K562 (cell line): ENCODE measurements at regions not wholly inside any gene's neighbourhood (a gene's known extent, or its start where the extent isn't known, plus 50 kb on each side); places are given as distances from the start of the nearest gene placed in this dataset.

ENCODE experiments used
- ATAC-seq: fragments of 200-7000 bp; cut with Tn5 transposase; 3 replicates; pipeline ENCODE4 v1.9.1; 2020; ENCODE audit warnings: moderate library complexity
- BruUV-seq: library from RNA; stranded (reverse); fragments of 400-500 nt; replicated peaks from 2 replicates; lab custom pipeline; 2021; lab: Mats Ljungman, UMichigan
- CTCF ChIA-PET: fragments of 300-600 bp; formaldehyde crosslinking; extraction: SDS; loops from one replicate; lab custom pipeline; 2021; ENCODE audit warnings: low intra/inter-chr PET ratio; lab: Yijun Ruan, JAX
- POLR2A ChIA-PET: fragments of 300-600, 350-650 bp; sonication (Branson Sonifier 250); formaldehyde crosslinking; extraction: SDS; loops from one replicate; lab custom pipeline; 2021; ENCODE audit warnings: antibody characterized with exemption, inconsistent platforms; lab: Yijun Ruan, JAX
- DNase-seq, 4 experiments: peaks; one replicate each; pipeline versions ENCODE4 v3.0.0 to v3.0.0-alpha.2; 2011 to 2018; ENCODE audit warnings: low spot score in 3 of 4, mixed read lengths in 3 of 4; ENCODE audit errors: extremely low read depth in 1 of 4
- FAIRE-seq: peaks from 2 replicates; lab custom pipeline; 2011; peaks lifted over from hg19 to GRCh38; lab: Jason Lieb, UNC
- H2AFZ ChIP-seq: 2 replicates; pipeline ENCODE4 v1.6.0; 2011; ENCODE audit warnings: low read depth, low read length, control low read depth, inconsistent platforms
- H3K27ac ChIP-seq: fragments of 200-600 bp; 3 replicates; pipeline ENCODE4 v1.8.0; 2011; ENCODE audit warnings: low read depth, mild to moderate bottlenecking, control low read depth, inconsistent platforms, low read length, moderate library complexity, mixed read lengths; ENCODE audit errors: extremely low read depth
- H3K27me3 ChIP-seq, 2 experiments: fragments of 300-600 bp in 1 of 2; 2 replicates in 1 of 2; 3 replicates in 1 of 2; pipeline versions ENCODE4 v1.6.0 to v1.8.0; 2011; ENCODE audit warnings: inconsistent platforms in 2 of 2, low read length in 2 of 2, mild to moderate bottlenecking in 1 of 2, mixed read lengths in 1 of 2, moderate library complexity in 1 of 2; ENCODE audit not compliant: control insufficient read depth in 2 of 2, insufficient read depth in 2 of 2
- H3K36me3 ChIP-seq: fragments of 300-600 bp; 3 replicates; pipeline ENCODE4 v1.8.0; 2011; ENCODE audit warnings: mild to moderate bottlenecking, low read length, inconsistent platforms; ENCODE audit not compliant: control insufficient read depth, insufficient read depth
- H3K4me1 ChIP-seq, 2 experiments: fragments of 200-600 bp in 1 of 2; replicated peaks in 1 of 2; 2 replicates in 1 of 2; 3 replicates in 1 of 2; pipeline versions ENCODE4 v1.5.1 to v1.8.0; 2011; ENCODE audit warnings: inconsistent platforms in 2 of 2, low read length in 2 of 2, mild to moderate bottlenecking in 1 of 2, mixed read lengths in 1 of 2, moderate library complexity in 1 of 2; ENCODE audit not compliant: control insufficient read depth in 2 of 2, insufficient read depth in 2 of 2
- H3K4me2 ChIP-seq: 2 replicates; pipeline ENCODE4 v1.6.1; 2011; ENCODE audit warnings: low read length, control low read depth, inconsistent platforms, mixed read lengths; ENCODE audit not compliant: insufficient read depth
- H3K4me3 ChIP-seq: fragments of 200-600 bp; sonication (generic), shearing (Covaris generic); 2 replicates; pipeline ENCODE4 v1.5.1; 2016; ENCODE audit warnings: control low read depth, inconsistent platforms
- H3K79me2 ChIP-seq: fragments of 200-600 bp; 3 replicates; pipeline ENCODE4 v1.8.0; 2011; ENCODE audit warnings: low read length, inconsistent platforms; ENCODE audit not compliant: control insufficient read depth, insufficient read depth
- H3K9ac ChIP-seq, 2 experiments: 2 replicates each; pipeline versions ENCODE4 v1.6.0 to v1.6.1; 2011; ENCODE audit warnings: low read depth in 2 of 2, low read length in 2 of 2, control low read depth in 1 of 2, inconsistent platforms in 1 of 2, mild to moderate bottlenecking in 1 of 2, mixed read lengths in 1 of 2; ENCODE audit not compliant: insufficient read depth in 1 of 2
- H3K9me1 ChIP-seq: one replicate; pipeline ENCODE4 v1.6.0; 2011; ENCODE audit warnings: inconsistent platforms, mild to moderate bottlenecking, low read length, moderate library complexity; ENCODE audit not compliant: control insufficient read depth, insufficient read depth
- H3K9me3 ChIP-seq: replicated peaks from 2 replicates; pipeline ENCODE4 v1.5.1; 2011; ENCODE audit warnings: low read depth, low read length, inconsistent platforms; ENCODE audit not compliant: control insufficient read depth, insufficient read depth
- H4K20me1 ChIP-seq: replicated peaks from 2 replicates; pipeline ENCODE4 v1.6.1; 2011; ENCODE audit warnings: low read length, inconsistent platforms, mixed read lengths; ENCODE audit not compliant: control insufficient read depth, insufficient read depth
- CREBBP ChIP-seq: IDR thresholded peaks from one replicate; pipeline ENCODE4 v1.6.1; 2012; ENCODE audit warnings: low read depth, mild to moderate bottlenecking, control low read depth, inconsistent platforms, low read length
- EP400 ChIP-seq: fragments of 450-650 bp; IDR thresholded peaks from 2 replicates; pipeline ENCODE4 v1.6.1; 2017; ENCODE audit warnings: antibody characterized with exemption, mild to moderate bottlenecking, moderate library complexity
- HEY1 ChIP-seq: fragments of 250-450 bp; sonication (Bioruptor Pico); IDR thresholded peaks from 2 replicates; pipeline ENCODE4 v1.5.0; 2020; ENCODE audit warnings: mild to moderate bottlenecking, moderate library complexity, borderline replicate concordance
- ILK ChIP-seq: fragments of 450-650 bp; IDR thresholded peaks from 2 replicates; pipeline ENCODE4 v1.6.1; 2016; ENCODE audit warnings: missing genetic modification characterization, low read depth, mild to moderate bottlenecking, missing compliant biosample characterization, moderate library complexity, borderline replicate concordance
- MAFG ChIP-seq: fragments of 450-650 bp; conservative IDR thresholded peaks from 2 replicates; pipeline ENCODE4 v1.6.1; 2016; ENCODE audit warnings: missing genetic modification characterization, missing compliant biosample characterization
- MBD2 ChIP-seq: sonication (generic); IDR thresholded peaks from 2 replicates; pipeline ENCODE4 v1.6.1; 2016; ENCODE audit warnings: low read depth, borderline replicate concordance
- MTF1 ChIP-seq: fragments of 250-450 bp; sonication (Bioruptor Pico); IDR thresholded peaks from 2 replicates; pipeline ENCODE4 v1.9.0; 2021; ENCODE audit warnings: moderate library complexity, mild to moderate bottlenecking, inconsistent platforms, borderline replicate concordance
- NCOA6 ChIP-seq: fragments of 450-650 bp; IDR thresholded peaks from 2 replicates; pipeline ENCODE4 v1.6.1; 2017; ENCODE audit warnings: mild to moderate bottlenecking
- NFE2 ChIP-seq: IDR thresholded peaks from 2 replicates; pipeline ENCODE4 v1.6.1; 2014; ENCODE audit warnings: antibody characterized with exemption, low read depth
- PHF21A ChIP-seq: fragments of 450-650 bp; IDR thresholded peaks from 2 replicates; pipeline ENCODE4 v1.6.1; 2017; ENCODE audit warnings: low read depth, borderline replicate concordance
- RAD51 ChIP-seq: fragments of 450-650 bp; IDR thresholded peaks from 2 replicates; pipeline ENCODE4 v1.7.1; 2016; ENCODE audit warnings: low read depth, mild to moderate bottlenecking, borderline replicate concordance
- SRSF1 ChIP-seq: fragments of 200-400 bp; formaldehyde crosslinking; IDR thresholded peaks from 2 replicates; pipeline ENCODE4 v1.6.1; 2017; ENCODE audit warnings: mild to moderate bottlenecking, low read depth, low read length, moderate library complexity
- TBL1XR1 ChIP-seq, 2 experiments: IDR thresholded peaks; 2 replicates each; pipeline ENCODE4 v1.6.1; 2012; ENCODE audit warnings: improper control_type of control experiment in 2 of 2, low read length in 2 of 2, mild to moderate bottlenecking in 1 of 2
- ZFP30 ChIP-seq: fragments of 250-450 bp; sonication (Bioruptor Pico); IDR thresholded peaks from 2 replicates; pipeline ENCODE4 v1.8.0; 2022; ENCODE audit warnings: moderate library complexity, mild to moderate bottlenecking, inconsistent platforms, borderline replicate concordance
- ZNF134 ChIP-seq: fragments of 250-450 bp; sonication (Bioruptor Pico); conservative IDR thresholded peaks from 2 replicates; pipeline ENCODE4 v1.4.0; 2020
- ZNF354B ChIP-seq: fragments of 250-450 bp; sonication (Bioruptor Pico); IDR thresholded peaks from 2 replicates; pipeline ENCODE4 v1.4.0; 2020
- ZNF445 ChIP-seq: fragments of 250-450 bp; sonication (Bioruptor Pico); IDR thresholded peaks from 2 replicates; pipeline ENCODE4 v1.4.0; 2020; ENCODE audit warnings: low read depth, mild to moderate bottlenecking, moderate library complexity
- WGBS: fragments of 100-300 bp; shearing (Covaris generic); methylation state at CpG from one replicate; pipeline ENCODE4 v1.1.6; 2016; ENCODE audit warnings: low coverage, mixed read lengths; ENCODE audit not compliant: insufficient coverage; ENCODE audit errors: missing lambda C conversion rate; 5-methylcytosine and 5-hydroxymethylcytosine counted together
- in situ Hi-C: fragments of 300-500 bp; cut with MboI; formaldehyde crosslinking; loops from 4 replicates; pipeline ENCODE4 v1.15.0; 2018; ENCODE audit warnings: inconsistent platforms, mixed read lengths
- intact Hi-C: fragments of 100-400 bp; cut with micrococcal nuclease; formaldehyde crosslinking; loops from 2 replicates; pipeline ENCODE4 v1.14.2; 2022
- TF ChIP-seq, protein P1 (sequence below): fragments of 250-450 bp; sonication (Bioruptor Pico); IDR thresholded peaks from 2 replicates; pipeline ENCODE4 v1.5.0; 2021; ENCODE audit warnings: mild to moderate bottlenecking, borderline replicate concordance

DNA sequence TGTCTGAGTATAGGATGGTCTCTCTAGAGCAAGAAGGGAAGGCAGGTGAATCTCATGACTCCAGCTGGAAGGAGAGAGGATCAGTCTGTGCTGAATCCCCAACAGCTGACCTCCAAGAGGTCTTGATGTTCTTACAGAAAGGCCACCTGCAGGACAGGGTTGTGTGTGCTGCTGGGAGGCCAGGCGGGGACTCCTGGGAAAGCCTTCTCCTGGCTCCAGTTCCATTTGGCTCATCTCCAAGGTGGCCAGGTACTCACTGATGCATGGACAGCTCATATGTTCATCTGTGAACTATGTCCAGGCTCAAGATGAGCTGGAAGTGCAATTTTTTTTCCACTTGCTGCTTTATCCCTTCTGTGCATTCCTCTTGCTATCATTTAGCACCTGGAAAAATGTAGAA lies 730.2 kb upstream of the RBFOX1 start:
- Histone ChIP-seq H4K20me1 (no peaks in the 10 kb centered on the region), H3K9me3 (no peaks in the 10 kb centered on the region), H3K36me3 (no peaks in the 10 kb centered on the region), H3K4me2 (no peak overlapping the region), H3K27ac (no peak overlapping the region), H3K4me1 (no peaks in the 10 kb centered on the region), H3K4me3 (no peak overlapping the region), H3K9ac (no peak overlapping the region), H3K27me3 (no peaks in the 10 kb centered on the region; a peak in 1 of 5 replicates), H3K9me1 (no peaks in the 10 kb centered on the region), H2AFZ (no peak overlapping the region), H3K79me2 (no peaks in the 10 kb centered on the region)
- FAIRE-seq (no peak), DNase-seq (no peak), ATAC-seq (no peak)
- intact Hi-C loops: no loop called here
- ChIA-PET CTCF (no interaction called here), POLR2A (no interaction called here)
- TF ChIP-seq HEY1 (CRISPR knock-in tag) (no peak), MBD2 (no peak), TBL1XR1 (IDR thresholded peaks at IDR 0.05; ENCODE audit: low read length in 2 of 2) (no peak), ZNF354B (CRISPR knock-in tag) (no peak), MTF1 (CRISPR knock-in tag) (no peak), SRSF1 (no peak), MAFG (no peak)
- no TSS peak for BruUV-seq
- WGBS: 0% methylated on average over 1 of the region's 1 CpG
- in situ Hi-C loops: no loop called here

DNA sequence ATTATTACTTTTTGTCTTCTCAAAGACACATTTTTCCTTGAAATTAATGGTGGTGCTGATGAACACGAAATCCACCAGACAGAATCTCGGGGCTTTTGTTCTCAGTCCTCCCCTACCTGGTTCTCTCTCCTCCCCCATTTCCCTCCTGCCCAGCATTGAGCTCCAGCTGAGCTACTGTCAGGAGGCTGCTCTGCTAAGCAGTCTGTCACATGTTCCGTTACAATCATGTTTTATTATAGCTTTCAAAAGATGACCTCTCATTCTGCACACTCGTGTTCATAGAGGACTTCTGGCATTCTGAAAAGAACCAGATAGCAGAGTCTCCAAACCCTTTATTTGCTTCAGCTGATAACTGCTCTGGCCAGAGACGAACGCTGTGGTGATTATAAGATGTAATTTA lies 732.5 kb upstream of the RBFOX1 start:
- WGBS: 1% methylated on average over 6 of the region's 6 CpGs
- Histone ChIP-seq H3K4me2 (no peak overlapping the region), H3K9ac (no peak overlapping the region), H3K4me3 (no peak overlapping the region), H3K9me3 (no peaks in the 10 kb centered on the region), H3K27me3 (no peaks in the 10 kb centered on the region; a peak in 1 of 5 replicates), H3K9me1 (no peaks in the 10 kb centered on the region), H2AFZ (no peak overlapping the region), H3K27ac (no peak overlapping the region), H3K36me3 (no peaks in the 10 kb centered on the region), H3K4me1 (no peaks in the 10 kb centered on the region), H4K20me1 (no peaks in the 10 kb centered on the region), H3K79me2 (no peaks in the 10 kb centered on the region)
- intact Hi-C loops (no loop called here), in situ Hi-C loops (no loop called here)
- CTCF ChIA-PET: no interaction called here
- POLR2A ChIA-PET: no interaction called here
- FAIRE-seq: no peak
- no TSS peak for BruUV-seq
- ATAC-seq: no peak
- no peak for DNase-seq
- TF ChIP-seq, protein P1, sequence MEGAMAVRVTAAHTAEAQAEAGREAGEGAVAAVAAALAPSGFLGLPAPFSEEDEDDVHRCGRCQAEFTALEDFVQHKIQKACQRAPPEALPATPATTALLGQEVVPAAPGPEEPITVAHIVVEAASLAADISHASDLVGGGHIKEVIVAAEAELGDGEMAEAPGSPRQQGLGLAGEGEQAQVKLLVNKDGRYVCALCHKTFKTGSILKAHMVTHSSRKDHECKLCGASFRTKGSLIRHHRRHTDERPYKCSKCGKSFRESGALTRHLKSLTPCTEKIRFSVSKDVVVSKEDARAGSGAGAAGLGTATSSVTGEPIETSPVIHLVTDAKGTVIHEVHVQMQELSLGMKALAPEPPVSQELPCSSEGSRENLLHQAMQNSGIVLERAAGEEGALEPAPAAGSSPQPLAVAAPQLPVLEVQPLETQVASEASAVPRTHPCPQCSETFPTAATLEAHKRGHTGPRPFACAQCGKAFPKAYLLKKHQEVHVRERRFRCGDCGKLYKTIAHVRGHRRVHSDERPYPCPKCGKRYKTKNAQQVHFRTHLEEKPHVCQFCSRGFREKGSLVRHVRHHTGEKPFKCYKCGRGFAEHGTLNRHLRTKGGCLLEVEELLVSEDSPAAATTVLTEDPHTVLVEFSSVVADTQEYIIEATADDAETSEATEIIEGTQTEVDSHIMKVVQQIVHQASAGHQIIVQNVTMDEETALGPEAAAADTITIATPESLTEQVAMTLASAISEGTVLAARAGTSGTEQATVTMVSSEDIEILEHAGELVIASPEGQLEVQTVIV: no peak
- TF ChIP-seq NCOA6: no peak
- no peak for TF ChIP-seq ZNF445 (CRISPR knock-in tag)
- TF ChIP-seq ZFP30 (CRISPR knock-in tag): no peak
- TF ChIP-seq CREBBP: no peak
- no peak for TF ChIP-seq ILK
- TF ChIP-seq EP400: no peak
- no peak for TF ChIP-seq ZNF134 (CRISPR knock-in tag)
- TF ChIP-seq PHF21A: no peak
- no peak for TF ChIP-seq NFE2
- no peak for TF ChIP-seq RAD51
